Esophagus muscularis mucosa (tissue), 4 donors: ENCODE measurements at regions not wholly inside any gene's neighbourhood (a gene's known extent, or its start where the extent isn't known, plus 50 kb on each side); places are given as distances from the start of the nearest gene placed in this dataset.

ENCODE experiments used
- DNase-seq: peaks from one replicate; pipeline ENCODE4 v3.0.0-alpha.2; 2017; ENCODE audit errors: extremely low spot score
- H3K27ac ChIP-seq, 4 donors: fragments of 200-600 bp; sonication (generic); replicated peaks in 1 of 4; 1 replicate in 3 of 4; 2 replicates in 1 of 4; pipeline ENCODE4 v1.5.1; 2016 to 2019; ENCODE audit warnings: mild to moderate bottlenecking in 1 of 4
- H3K27me3 ChIP-seq, 4 donors: fragments of 200-600 bp; sonication (generic); one replicate each; pipeline versions ENCODE4 v1.5.1 to v1.6.0; 2016 to 2019
- H3K36me3 ChIP-seq, 4 donors: fragments of 200-600 bp; sonication (generic); one replicate each; pipeline ENCODE4 v1.5.1; 2016 to 2019
- H3K4me1 ChIP-seq, 4 donors: fragments of 200-600 bp; sonication (generic); one replicate each; pipeline ENCODE4 v1.5.1; 2016 to 2019
- H3K4me3 ChIP-seq, 4 donors: fragments of 200-600 bp; sonication (generic); 1 replicate in 2 of 4; 2 replicates in 2 of 4; pipeline ENCODE4 v1.5.1; 2016 to 2019; ENCODE audit warnings: mild to moderate bottlenecking in 4 of 4, moderate library complexity in 1 of 4
- H3K9me3 ChIP-seq, 4 donors: fragments of 200-600 bp; sonication (generic); 1 replicate in 3 of 4; 2 replicates in 1 of 4; pipeline ENCODE4 v1.5.1; 2016 to 2019
- CTCF ChIP-seq, 3 experiments: fragments of 200-600 bp in 2 of 3; fragments of 450-650 bp in 1 of 3; sonication (generic) in 2 of 3; IDR thresholded peaks; one replicate each; pipeline ENCODE4 v1.5.1; 2017 to 2019; ENCODE audit warnings: antibody characterized with exemption in 3 of 3, mild to moderate bottlenecking in 2 of 3, moderate library complexity in 1 of 3
- EP300 ChIP-seq: sonication (generic); formaldehyde crosslinking; IDR thresholded peaks from one replicate; pipeline ENCODE4 v1.6.1; 2017; ENCODE audit warnings: antibody characterized with exemption
- POLR2A ChIP-seq: fragments of 450-650 bp; IDR thresholded peaks from one replicate; pipeline ENCODE4 v1.6.1; 2017; ENCODE audit warnings: antibody characterized with exemption, moderate library complexity, mild to moderate bottlenecking, low read depth
- POLR2AphosphoS5 ChIP-seq, 2 donors: sonication (generic); formaldehyde crosslinking; IDR thresholded peaks; one replicate each; pipeline ENCODE4 v1.6.1; 2017; ENCODE audit warnings: antibody characterized with exemption in 2 of 2
- WGBS: methylation state at CpG from one replicate; pipeline ENCODE4 v1.1.5; 2018; 5-methylcytosine and 5-hydroxymethylcytosine counted together
- intact Hi-C: fragments of 100-400 bp; cut with DNase I; formaldehyde crosslinking; loops from one replicate; pipeline ENCODE4 v1.15.1; 2023

- intact Hi-C loops = no loop called here
- WGBS = 65% methylated on average over 13 of the region's 13 CpGs
- TF ChIP-seq CTCF (IDR thresholded peaks at IDR 0.05) = no peak
- no peak for TF ChIP-seq EP300
- no peak for TF ChIP-seq POLR2AphosphoS5 (IDR thresholded peaks at IDR 0.05)
- no peak for TF ChIP-seq POLR2A
Measured at GRCh38 chr1:37310064-37310463, 164.3 kb upstream of the ZC3H12A start.

GRCh38 chr1:37315371-37315846 is 159.0 kb upstream of the ZC3H12A start:
- Histone ChIP-seq H3K27ac (no peak overlapping the region), H3K4me1 (peaks cover 0 to 13% (median 9%) of the 10 kb centered on the region in 4 donors), H3K27me3 (peaks cover 0 to 98% (median 19%) of the 10 kb centered on the region in 4 donors), H3K4me3 (no peak overlapping the region), H3K9me3 (no peaks in the 10 kb centered on the region), H3K36me3 (no peaks in the 10 kb centered on the region)
- DNase-seq = no peak
- intact Hi-C loops = no loop called here
- no peak for TF ChIP-seq POLR2AphosphoS5 (IDR thresholded peaks at IDR 0.05)
- no peak for TF ChIP-seq CTCF (IDR thresholded peaks at IDR 0.05)
- TF ChIP-seq EP300 = no peak
- TF ChIP-seq POLR2A = no peak
- 13% methylated on average over 4 of the region's 4 CpGs for WGBS

More at GRCh38 chr1:37310064-37310463, 164.3 kb upstream of the ZC3H12A start:
- Histone ChIP-seq H3K27ac (no peak overlapping the region), H3K4me1 (peaks cover 0 to 3% (median 0%) of the 10 kb centered on the region in 4 donors), H3K4me3 (no peak overlapping the region), H3K27me3 (peaks cover 0 to 73% (median 4%) of the 10 kb centered on the region in 4 donors), H3K9me3 (no peaks in the 10 kb centered on the region), H3K36me3 (no peaks in the 10 kb centered on the region)
- no peak for DNase-seq

DNA sequence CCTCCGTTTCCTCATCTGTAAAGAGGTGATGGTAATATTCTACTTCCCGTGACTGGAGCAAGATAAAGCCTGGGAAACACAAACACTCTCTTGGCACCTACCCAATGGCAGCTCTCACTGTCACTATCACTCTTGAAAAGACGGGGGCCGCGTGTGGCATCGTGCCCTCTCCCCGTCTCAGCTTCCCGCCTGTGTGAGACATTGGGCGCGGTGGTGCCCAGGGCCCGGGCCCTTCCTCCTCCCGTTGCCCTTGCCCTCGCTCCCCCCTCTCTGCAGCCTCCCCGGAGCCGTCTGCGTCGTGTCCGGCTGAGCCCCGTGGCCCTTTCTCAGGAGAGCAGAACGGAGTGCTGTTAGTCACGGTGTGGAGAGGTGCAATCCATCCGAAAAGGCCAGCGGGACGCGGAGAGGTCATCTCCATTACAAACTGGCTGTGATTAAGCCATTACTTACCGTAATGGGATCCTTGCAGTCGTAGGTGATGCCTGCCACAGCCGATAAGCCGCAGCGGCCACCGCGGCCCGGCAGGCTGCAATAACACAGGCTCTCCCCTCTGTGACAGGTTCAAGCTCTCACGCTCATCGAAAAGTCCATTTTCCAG is 156.4 kb upstream of the ZC3H12A start:
- peak overlapping the region in 1 of 4 donors; percentile 14 for H3K4me3 ChIP-seq
- 5% methylated on average over 34 of the region's 35 CpGs for WGBS
- H3K27me3 ChIP-seq = peaks cover 0 to 83% (median 18%) of the 10 kb centered on the region in 4 donors
- peaks cover 0 to 13% (median 9%) of the 10 kb centered on the region in 4 donors for H3K4me1 ChIP-seq
- intact Hi-C loops = no loop called here
- no peak overlapping the region for H3K27ac ChIP-seq
- H3K9me3 ChIP-seq = no peaks in the 10 kb centered on the region
- no peaks in the 10 kb centered on the region for H3K36me3 ChIP-seq
- DNase-seq = no peak
- TF ChIP-seq POLR2A (no peak), POLR2AphosphoS5 (IDR thresholded peaks at IDR 0.05) (no peak), CTCF (IDR thresholded peaks at IDR 0.05) (no peak), EP300 (no peak)

DNA sequence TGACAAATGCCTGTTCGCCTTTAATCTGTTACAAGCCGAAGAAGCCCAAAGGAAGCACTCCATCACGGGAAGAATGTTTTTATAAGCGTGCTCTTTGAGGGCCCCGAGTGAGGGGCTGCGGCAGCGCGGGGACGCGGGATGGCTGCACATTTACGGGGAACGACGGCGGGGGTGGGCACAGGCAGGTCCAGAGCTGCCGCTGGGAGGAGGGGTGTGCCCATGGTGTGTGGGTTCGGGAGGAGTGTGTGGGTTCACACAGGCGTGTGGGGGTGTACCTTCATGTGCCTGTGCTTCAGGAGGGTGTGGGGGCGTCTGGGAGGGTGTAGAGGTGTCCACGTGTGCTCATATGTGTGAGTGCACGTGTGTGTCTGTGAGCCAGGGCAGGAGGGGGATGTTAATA is 155.9 kb upstream of the ZC3H12A start:
- TF ChIP-seq POLR2AphosphoS5 (IDR thresholded peaks at IDR 0.05) (no peak), POLR2A (no peak), CTCF (IDR thresholded peaks at IDR 0.05) (no peak), EP300 (no peak)
- intact Hi-C loops = no loop called here
- no peak overlapping the region for H3K4me3 ChIP-seq
- peaks cover 0 to 81% (median 17%) of the 10 kb centered on the region in 4 donors for H3K27me3 ChIP-seq
- no peak for DNase-seq
- no peak overlapping the region for H3K27ac ChIP-seq
- WGBS = 9% methylated on average over 19 of the region's 20 CpGs
- H3K9me3 ChIP-seq = peaks cover 0 to 2% (median 1%) of the 10 kb centered on the region in 4 donors
- peaks cover 0 to 13% (median 9%) of the 10 kb centered on the region in 4 donors for H3K4me1 ChIP-seq
- no peaks in the 10 kb centered on the region for H3K36me3 ChIP-seq
